ENCODE measurements at regions not wholly inside any gene's neighbourhood (a gene's known extent, or its start where the extent isn't known, plus 50 kb on each side); places are given as distances from the start of the nearest gene placed in this dataset.

- TF ChIP-seq TAF1 (CRISPR knock-in tag; IDR thresholded peaks at IDR 0.05) (no peak), ZNF224 (CRISPR knock-in tag; IDR thresholded peaks at IDR 0.05) (no peak), MYC (CRISPR knock-in tag; IDR thresholded peaks at IDR 0.05; ENCODE audit: borderline replicate concordance) (no peak), ZBED4 (CRISPR knock-in tag; IDR thresholded peaks at IDR 0.05; ENCODE audit: borderline replicate concordance) (no peak), SRSF1 (optimal IDR thresholded peaks at IDR 0.05; ENCODE audit: low read depth, low read length) (no peak), KDM3A (CRISPR knock-in tag; IDR thresholded peaks at IDR 0.05; ENCODE audit: low read depth) (no peak), RFX5 (IDR thresholded peaks at IDR 0.05; ENCODE audit: low read depth, low read length) (no peak), AFF4 (CRISPR knock-in tag; IDR thresholded peaks at IDR 0.05) (no peak), RBFOX2 (IDR thresholded peaks at IDR 0.05; ENCODE audit: low read depth, low read length) (no peak), PRPF4 (IDR thresholded peaks at IDR 0.05; ENCODE audit: low read depth, low read length, poor library complexity, severe bottlenecking) (no peak)
Measured at GRCh38 chr21:29477347-29477746, 178.6 kb downstream of the BACH1 start.

Data from HepG2 (cell line).